HG03175 (cell line): ENCODE measurements at regions not wholly inside any gene's neighbourhood (a gene's known extent, or its start where the extent isn't known, plus 50 kb on each side); places are given as distances from the start of the nearest gene placed in this dataset.

Experiments used
- ATAC-seq: cut with Tn5 transposase; IDR thresholded peaks from one replicate; pipeline ENCODE4 v1.9.1; 2021; ENCODE audit warnings: mild to moderate bottlenecking, moderate library complexity; ENCODE audit not compliant: unreplicated experiment

DNA sequence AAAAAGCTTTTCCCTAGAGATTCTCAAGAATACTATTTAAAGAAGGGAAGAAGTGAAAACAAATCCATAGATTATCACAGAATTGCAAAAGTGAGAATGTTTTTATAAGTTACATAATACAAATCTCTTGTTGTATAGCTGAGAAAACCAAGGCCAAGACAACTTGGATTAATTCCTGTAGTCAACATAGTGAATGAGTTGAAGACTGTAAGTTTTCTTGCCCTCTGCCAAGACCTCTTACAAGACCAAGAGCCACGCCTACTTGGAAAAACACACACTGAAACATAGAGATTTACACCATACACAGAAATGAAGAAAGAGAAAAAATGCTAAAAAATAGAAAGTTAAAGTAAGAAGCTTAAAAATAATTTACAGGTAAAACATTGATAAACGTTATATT is 2024.0 kb downstream of the PCDH7 start:
- ATAC-seq: no peak

DNA sequence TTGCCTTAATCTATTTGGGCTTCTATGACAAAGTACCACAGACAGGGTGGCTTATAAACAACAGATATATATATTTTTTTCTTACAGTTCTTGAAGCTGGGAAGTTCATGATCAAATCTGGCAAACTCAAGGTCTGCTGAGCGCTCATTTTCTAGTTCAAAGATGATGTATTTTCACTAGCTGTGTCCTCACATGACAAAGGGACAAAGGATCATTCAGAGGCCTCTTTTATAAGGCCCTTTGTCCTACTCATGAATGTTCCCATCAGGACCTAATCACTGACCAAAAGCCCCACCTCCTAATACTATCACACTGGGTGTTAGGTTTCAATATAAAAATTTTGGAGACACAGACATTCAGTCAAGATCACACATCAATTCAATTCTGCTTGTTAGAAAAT is 2025.2 kb downstream of the PCDH7 start:
- no peak for ATAC-seq

DNA sequence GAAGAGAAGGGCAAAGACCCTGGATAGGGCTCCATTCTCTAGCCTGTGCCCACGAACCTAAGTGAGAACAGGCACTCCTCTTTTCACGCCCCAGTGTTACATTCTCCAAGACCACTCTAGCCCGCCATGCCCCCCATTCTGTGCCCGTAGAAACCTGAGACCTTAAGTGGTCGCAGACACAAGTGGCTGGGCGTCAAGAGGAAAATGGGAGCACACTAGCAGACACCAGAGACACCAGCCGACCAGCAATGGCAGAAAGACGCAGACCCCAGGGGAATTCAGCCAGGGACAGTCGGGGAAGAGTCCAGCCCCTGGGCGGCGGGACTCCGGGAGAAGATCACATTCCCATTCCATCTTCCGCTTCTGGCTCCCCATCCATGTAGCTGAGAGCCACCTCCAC is 2027.9 kb downstream of the PCDH7 start:
- no peak for ATAC-seq

DNA sequence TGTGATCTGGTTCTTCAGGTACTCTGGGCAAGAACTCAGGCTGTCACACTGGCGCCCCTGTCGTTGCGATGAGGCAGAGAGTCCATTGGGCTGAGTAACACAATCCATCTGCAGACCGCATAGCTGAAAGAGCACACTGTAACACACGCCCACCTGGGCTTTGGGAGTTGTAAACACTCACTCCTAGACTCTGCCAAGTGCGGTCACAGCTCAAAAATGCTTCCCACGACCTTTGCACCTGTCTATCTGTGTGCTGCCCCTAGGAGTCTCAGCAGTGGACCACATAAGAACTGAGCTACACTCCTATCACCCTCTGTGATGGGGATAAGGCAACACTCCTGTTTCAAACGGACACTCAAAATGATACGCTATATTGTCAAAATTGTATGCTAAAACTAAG is 2028.3 kb downstream of the PCDH7 start:
- no peak for ATAC-seq

DNA sequence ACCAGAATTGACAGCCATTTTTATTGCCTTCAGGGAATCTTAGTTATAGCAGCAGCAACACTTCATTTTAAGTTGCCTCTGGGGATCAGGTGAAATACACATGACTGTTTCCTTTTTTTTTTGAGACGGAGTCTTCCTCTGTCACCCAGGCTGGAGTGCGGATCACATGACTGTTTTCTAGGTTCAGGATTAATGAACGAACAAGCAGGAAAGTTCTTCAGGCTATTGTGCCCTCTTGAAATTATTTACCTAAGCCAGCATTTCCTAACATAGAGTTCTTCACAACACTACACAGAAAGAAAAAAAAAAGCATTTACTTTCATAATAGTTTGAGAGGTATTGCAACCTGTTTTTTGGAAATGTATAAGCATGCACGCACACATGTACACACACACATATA is 2032.8 kb downstream of the PCDH7 start:
- no peak for ATAC-seq

DNA sequence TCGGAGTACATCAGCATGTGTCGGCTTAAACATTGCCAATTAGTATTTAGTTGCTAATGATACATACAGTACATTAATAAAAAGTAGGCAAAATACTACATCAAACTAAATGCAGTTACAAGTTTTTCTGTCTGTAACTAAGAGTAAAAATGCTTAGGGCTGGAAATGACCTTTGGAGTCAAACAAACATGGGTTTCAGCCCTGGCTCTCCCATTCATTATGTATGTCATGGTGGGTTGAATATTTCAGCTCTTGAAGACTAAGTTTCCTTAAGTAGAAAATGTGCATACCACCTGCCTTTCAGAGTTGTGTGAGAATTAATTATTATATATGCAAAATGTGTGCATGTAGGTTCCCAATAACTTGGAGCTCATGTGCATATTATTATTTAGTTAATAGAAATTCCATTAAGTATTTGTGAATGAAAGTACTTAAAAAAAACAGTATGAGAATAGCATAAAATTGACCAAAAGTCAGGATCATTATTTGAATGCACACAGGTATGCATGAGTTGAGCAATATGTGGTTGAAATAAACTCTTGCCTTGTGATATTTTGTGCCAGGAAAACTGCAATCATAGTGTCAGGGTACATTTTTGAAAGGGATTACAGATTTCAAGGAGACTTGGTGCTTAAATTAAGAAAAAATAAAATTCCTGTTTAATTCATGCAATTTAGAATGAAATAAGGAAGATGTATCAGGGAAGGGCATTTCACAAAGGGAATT is 2048.7 kb downstream of the PCDH7 start:
- ATAC-seq: no peak

DNA sequence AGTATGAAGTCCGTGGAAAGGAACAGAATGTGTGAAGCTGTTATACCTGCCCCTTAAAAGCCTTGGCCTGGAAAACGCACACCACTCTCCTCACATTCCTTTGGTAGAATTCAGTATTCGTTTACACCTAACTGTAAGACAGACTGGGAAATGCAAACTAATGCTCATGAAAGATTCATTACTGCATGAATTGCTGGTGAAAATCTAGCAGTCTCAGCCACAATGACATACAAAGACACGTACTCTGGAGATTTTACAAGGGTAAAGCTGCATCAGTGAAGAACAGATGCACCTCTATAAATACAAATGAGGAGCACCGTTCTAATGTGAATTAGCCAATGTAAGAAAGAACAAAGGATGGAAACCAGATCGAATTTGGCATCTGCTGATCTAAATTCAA is 2051.3 kb downstream of the PCDH7 start:
- no peak for ATAC-seq

DNA sequence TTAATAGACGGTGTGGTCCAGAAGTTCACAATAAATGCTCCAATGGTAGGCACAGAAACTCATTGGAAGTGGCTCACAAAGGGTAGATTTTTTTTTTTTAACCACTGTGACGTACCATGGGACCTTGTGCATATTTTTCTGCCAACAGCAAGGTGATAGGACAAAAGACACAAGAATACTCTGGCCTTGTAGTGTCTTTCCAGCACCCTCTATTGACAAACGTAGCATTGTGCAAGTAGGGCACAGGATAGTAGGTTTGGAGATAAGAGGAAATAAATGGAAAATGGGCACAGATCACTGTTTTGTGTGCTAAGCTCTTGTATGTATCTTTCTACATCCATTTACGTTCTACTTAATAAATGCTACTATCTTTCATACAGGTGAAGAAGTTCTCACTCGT is 2054.9 kb downstream of the PCDH7 start:
- ATAC-seq: no peak

DNA sequence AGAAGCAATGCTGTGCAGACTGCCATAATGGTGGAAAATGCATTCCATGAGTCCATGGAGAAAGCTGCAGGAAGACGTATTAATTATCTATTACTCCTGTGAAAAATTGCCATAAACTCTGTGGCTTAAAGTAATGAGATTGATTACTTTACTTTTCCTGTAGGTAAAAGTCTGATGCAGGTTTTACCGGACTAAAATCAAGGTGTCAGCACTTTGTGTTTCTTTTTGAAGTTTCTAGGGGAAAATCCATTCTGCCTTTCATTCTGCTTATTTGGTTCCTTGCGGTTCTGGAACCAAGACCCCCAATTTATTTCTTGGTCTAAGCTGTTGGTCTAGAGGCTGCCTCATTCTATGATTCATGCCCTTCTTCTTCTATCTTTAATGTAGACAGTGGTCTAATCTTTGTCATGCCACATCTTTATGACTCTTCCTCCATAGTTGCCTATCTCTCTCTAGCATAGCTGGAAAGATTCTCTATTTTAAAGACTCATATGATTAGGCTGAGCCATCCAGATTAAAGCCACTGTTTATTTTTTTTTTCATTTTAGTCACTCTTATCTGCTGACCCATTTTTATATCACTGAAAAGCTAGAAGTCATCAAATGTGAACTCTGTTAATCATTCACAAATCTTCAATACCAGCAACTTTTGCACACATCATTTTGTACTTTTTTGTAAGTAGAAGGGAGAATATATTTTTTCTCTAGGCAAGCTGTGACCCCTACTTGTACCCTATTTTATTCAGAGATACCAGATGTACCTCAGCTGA is 2056.4 kb downstream of the PCDH7 start:
- no peak for ATAC-seq

DNA sequence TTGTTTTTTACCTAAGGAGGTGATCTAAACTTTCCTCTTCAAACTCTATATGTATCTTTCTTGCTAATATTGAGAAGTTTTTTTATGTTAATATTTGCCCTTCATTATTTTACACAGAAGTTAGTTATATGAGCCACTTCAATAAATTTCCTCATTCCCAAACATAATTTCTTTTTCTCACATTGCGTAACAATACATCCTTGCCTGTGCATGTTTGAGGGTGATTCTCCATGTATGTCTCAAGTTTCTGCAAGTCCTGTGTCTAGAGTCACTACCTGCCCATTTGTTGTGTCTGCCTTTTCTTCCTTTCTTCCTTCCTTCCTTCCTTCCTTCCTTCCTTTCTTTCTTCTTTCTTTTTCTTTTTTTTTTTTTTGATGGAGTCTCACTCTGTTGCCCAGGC is 2057.9 kb downstream of the PCDH7 start:
- ATAC-seq: no peak

DNA sequence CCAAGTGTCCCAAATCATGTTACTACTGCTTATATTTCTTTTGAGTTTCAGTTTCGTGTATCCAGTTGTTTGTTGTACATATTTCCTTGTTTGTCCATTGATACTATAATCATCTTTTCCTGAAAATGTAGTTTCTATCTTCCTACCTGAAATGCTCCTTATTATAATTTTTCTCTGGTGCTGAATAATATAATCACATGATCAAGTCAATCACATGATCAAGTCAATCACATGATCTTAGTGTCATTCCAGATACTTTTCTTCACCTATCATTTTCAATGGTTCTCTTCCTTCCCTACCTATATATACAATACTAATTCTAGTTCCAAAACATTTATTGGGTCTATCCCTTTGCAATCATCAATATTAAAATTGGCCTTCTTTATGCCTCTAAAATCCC is 2058.8 kb downstream of the PCDH7 start:
- ATAC-seq: no peak

DNA sequence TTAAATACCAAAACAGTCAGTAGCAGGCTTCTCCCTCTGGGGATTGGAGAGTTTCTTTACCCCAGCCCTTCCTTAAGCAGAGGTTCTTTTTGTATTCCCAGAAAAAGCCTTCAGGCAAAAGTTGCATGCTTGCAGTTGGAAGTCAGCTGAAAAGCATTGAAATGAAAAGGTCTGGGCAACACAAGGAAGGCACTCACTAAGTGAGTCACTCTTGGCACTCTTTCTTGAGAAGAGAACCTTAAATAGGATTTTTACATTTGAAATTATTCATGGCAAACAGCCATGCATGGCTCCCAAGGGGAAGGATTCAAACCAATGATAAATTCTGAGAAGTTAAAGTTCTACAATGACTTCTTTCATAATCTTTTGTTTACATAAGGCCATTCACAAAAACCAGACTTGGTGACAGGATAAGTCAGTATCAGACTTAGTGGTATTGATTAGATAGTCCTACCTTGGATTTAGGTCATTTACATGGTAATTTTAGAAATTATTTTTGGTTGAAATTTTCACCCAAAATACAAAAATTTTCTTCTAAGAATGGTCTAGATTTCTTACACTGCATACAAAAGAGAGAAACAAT is 2068.9 kb downstream of the PCDH7 start:
- no peak for ATAC-seq

DNA sequence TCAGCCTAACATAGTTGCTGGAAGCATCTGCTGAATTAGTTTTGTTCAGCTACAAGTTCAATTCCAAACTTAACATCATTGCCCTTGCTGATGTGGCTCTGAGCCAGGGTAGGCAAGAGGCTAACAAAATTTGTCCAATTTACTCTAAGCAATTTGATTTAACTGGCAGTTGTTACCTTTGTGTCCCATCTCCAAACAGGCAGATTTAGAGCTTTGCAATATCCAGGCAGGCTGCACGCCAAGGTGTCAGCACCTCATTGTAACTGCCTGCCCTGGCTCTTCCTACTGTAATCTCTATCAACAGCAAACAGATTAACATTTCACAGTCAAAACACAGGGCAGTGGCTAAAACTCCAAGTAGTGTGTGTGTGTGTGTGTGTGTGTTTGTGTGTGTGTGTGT is 2070.6 kb downstream of the PCDH7 start:
- no peak for ATAC-seq

DNA sequence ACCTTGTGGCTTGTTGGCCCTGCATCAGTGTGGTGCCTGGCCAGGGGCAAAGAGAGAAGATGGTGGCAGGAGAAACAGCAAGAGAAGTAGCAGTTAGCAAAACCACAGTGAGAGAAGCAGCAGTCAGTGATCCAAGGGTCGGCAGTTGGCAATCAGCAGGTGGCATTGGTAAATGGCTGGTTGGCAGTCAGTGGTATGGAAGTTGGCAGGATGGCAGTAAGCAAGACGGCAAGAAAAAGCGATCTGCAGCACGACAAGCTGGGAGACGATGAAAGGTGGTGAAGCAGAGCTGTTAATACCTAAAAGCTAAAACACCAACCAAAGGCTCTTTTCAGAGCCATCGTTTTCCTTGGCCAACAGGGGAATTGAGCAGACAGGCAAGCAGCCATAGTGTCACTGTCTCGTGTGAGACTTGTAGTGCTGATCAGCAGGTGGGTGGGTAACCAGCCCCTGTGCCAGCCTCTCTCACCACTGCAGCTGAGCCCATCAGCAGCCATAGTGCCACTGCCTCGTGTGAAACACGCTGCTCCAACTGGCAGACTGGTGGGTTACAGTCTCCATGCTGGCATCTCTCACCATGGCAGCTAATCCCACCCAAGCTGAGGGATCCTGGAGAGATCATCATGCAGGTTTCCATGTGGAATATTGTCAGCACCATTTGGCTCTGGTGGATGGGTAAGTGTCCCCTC is 2078.4 kb downstream of the PCDH7 start:
- ATAC-seq: no peak

DNA sequence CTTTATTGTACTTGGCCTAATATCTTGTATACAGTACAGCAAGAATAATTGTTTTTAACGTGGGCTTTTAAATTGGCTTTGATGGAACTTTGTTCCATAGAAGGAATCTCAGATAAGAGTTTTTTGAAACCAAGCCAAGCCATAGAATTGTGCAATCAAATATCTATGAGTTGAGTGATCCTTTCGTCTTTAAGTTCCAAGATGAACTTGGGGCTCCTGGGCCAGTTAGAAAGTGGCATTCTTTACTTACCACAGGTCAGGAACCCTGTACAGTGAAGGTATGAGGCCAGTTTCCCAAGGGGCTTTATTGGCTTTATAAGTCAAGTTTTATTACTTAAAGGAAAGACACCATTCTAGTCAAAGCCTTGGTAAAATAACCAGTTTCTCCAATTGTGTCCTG is 2104.2 kb downstream of the PCDH7 start:
- no peak for ATAC-seq

DNA sequence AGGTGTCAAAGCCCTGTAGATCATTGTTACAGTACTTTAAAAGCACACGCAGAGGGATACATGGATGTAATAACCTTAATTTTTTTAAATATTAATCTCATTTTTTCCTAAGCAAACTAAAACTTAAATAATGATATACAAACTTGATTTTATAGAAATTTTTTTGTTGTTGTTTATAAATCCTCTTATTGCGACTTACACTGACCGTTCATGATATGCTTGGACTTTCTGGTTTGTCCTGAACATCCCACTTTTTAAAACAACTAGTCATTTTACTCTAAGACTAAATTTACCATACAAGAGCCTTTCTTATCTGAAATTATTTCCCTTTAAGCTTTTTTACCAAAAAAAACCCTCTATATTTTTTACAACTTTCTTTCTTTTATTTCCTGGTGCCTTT is 2106.0 kb downstream of the PCDH7 start:
- no peak for ATAC-seq

DNA sequence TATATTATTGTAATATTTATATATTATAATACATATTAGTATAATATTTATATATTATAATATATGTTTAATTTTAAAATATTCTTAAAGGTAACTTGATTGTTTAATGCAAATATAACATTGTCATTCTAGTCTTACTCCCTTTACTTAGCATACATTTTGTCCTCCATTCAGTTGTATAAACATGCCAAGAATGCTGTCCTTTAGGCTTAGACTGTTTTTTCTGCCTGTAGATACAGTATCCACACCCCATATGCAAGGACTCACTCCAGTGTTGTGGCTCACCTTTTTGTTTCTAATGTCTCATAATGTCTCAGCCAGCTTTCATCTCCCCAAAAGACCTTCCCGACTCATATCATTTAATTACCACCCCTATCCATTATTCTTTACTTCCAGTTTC is 2110.0 kb downstream of the PCDH7 start:
- no peak for ATAC-seq

DNA sequence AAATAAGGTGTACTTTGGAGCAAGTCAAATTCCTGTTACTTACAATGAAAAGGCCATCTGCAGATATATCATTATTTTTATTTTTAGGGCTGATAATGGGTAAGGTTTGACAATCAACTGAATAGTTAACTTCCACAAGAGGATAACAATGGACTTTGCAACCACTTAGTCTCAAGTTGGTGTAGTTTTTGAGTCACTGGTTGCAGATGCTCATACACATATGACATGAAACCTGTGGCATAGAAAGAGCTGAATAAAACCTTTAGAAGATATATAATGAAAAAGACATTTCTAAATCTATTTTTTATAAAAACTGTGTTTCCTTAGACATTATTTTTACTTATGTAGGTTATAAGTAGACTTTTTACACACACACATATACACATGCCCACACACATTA is 2110.9 kb downstream of the PCDH7 start:
- no peak for ATAC-seq

DNA sequence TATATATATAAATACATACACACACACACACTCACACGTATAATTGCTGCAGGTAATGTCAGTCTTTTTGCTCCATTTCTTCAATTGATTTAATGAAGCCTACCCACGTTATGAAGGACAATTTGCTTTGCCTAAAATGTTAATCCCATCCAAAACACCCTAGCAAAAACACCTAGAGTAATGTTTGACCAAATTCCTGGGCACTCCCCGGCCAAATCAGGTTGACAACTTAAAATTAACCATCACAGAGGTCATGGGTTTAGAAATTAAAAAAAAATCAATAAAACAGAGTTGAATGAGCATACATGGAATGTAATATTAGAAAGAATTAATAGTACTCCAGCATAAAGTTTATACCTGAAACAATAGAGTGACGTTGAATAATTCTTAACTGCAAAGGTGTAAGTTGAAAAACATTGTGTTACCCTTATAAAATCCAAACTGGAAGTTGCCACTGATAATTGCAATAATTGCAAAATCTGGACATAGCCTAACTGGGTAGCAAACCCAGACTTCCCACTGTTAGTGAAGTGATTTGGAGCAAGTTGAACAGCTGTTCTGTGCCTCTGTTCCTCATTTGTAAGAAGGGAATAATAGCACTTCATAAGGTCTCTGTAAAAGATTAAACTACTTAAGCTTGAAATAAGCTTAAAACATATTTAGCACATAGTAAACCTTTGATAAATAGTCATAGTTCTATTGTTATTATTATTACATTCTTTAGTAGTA is 2120.5 kb downstream of the PCDH7 start:
- ATAC-seq: no peak

DNA sequence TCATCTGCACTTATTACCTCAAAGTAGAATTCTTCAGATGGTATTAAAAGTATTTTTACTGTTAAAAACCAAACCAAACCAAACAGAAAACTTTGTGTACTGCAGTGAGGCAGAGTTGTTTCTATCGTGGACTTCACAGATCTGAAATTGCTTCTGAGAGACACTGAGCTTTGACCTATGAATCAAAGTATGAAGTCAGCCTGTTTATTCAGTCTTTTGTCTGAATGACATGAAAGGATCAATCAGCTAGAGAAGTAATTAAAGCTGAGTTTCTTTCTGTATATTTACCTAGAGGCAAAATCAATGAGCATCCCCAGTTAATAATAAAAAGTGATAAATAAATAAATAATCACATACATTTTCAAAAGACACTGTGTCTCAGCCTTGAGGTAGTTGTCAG is 2121.0 kb downstream of the PCDH7 start:
- no peak for ATAC-seq

DNA sequence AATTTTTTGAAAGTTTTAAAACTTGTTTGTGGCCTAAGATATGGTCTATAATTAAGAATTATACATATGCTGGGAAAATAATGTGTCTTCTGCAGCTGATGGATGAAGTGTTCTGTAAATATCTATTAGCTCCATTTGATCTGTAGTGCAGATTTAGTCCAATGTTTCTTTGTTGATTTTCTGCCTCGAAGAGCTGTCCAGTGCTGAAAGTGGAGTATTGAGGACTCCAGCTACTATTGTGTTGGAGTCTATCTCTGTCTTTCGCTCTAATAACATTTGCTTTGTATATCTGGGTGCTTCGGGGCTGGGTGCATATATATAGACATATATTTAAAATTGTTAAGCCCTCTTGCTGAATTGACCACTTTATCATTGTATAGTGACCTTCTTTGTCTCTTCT is 2127.3 kb downstream of the PCDH7 start:
- no peak for ATAC-seq
